ENCODE measurements at regions not wholly inside any gene's neighbourhood (a gene's known extent, or its start where the extent isn't known, plus 50 kb on each side); places are given as distances from the start of the nearest gene placed in this dataset.
"Not testable (repeated sequence)": the region's sequence is repeated elsewhere in the genome, so short reads cannot be mapped to it uniquely, and the experiment has no call there.

GRCh38 chr4:118477826-118478225, 125.0 kb upstream of the PRSS12 start:
- H3K4me1 ChIP-seq (ENCODE audit: insufficient read depth, low read length); H3K27ac ChIP-seq (ENCODE audit: low read depth, low read length); H3K4me1 Mint-ChIP-seq; DNase-seq; H3K27me3 Mint-ChIP-seq; H3K27me3 ChIP-seq (ENCODE audit: insufficient read depth, low read length, poor library complexity, severe bottlenecking); H3K9me3 ChIP-seq (ENCODE audit: low read length); H3K36me3 Mint-ChIP-seq; H3K9me3 Mint-ChIP-seq; H3K4me3 Mint-ChIP-seq; H3K27ac Mint-ChIP-seq; H3K36me3 ChIP-seq (ENCODE audit: insufficient read depth, low read length); POLR2A ChIA-PET; H3K4me3 ChIP-seq (ENCODE audit: low read length); CTCF ChIA-PET: not testable (repeated sequence)

GRCh38 chr4:118485801-118486314, 133.1 kb upstream of the PRSS12 start:
- H3K4me3 ChIP-seq (ENCODE audit: low read length); H3K27me3 Mint-ChIP-seq; H3K4me3 Mint-ChIP-seq; H3K4me1 ChIP-seq (ENCODE audit: insufficient read depth, low read length); H3K27me3 ChIP-seq (ENCODE audit: insufficient read depth, low read length, poor library complexity, severe bottlenecking); DNase-seq; H3K27ac Mint-ChIP-seq; POLR2A ChIA-PET; CTCF ChIA-PET; H3K36me3 Mint-ChIP-seq; H3K36me3 ChIP-seq (ENCODE audit: insufficient read depth, low read length); H3K9me3 ChIP-seq (ENCODE audit: low read length); H3K27ac ChIP-seq (ENCODE audit: low read depth, low read length); H3K9me3 Mint-ChIP-seq; H3K4me1 Mint-ChIP-seq: not testable (repeated sequence)

DNA sequence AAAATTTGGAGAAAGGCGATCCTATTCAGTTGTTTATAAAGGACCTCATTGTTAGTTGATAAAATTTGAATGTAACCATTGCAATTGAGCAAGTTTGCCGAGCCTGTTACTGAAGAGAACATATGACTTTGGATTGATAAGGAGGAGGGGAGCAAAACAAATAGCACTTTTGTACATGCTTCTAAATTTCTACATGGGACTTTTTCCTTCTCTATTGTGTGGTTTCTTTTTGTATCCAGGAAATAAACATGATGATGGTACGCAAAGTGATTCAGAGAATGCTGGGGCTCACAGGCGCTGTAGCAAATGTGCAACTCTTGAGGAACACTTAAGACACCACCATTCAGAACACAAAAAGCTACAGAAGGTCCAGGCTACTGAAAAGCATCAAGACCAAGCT, 140.2 kb upstream of the PRSS12 start:
- H3K4me1 ChIP-seq (ENCODE audit: insufficient read depth, low read length); H3K27me3 ChIP-seq (ENCODE audit: insufficient read depth, low read length, poor library complexity, severe bottlenecking); H3K4me1 Mint-ChIP-seq; H3K9me3 ChIP-seq (ENCODE audit: low read length); H3K4me3 ChIP-seq (ENCODE audit: low read length); CTCF ChIA-PET; H3K27ac ChIP-seq (ENCODE audit: low read depth, low read length); H3K4me3 Mint-ChIP-seq; H3K9me3 Mint-ChIP-seq; H3K27ac Mint-ChIP-seq; H3K36me3 Mint-ChIP-seq; H3K36me3 ChIP-seq (ENCODE audit: insufficient read depth, low read length); POLR2A ChIA-PET; DNase-seq: not testable (repeated sequence)
- peaks cover 0 to 27% of the 10 kb centered on the region in 2 donors for H3K27me3 Mint-ChIP-seq

DNA sequence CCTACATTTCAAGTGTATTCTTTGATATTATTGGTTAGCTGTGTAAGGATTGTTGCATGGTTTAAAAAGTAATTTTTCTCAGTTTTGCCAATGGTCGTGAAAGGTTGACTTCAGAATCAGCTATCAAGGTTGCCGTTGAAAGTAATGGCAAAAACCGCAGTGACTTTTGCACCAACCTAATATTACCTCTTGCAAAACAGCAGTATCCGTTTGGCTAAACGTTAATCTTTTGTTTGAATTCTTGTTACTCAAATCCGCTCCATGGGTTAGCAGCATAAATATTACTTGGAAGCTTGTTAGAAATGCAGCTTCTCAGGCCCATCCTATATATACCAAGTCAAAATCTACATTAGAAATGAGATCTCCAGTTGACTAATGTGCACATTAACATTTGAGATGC, 141.6 kb upstream of the PRSS12 start:
- H3K4me3 Mint-ChIP-seq; H3K36me3 Mint-ChIP-seq; POLR2A ChIA-PET; H3K27ac Mint-ChIP-seq; H3K4me3 ChIP-seq (ENCODE audit: low read length); DNase-seq; H3K27me3 ChIP-seq (ENCODE audit: insufficient read depth, low read length, poor library complexity, severe bottlenecking); H3K4me1 Mint-ChIP-seq; H3K9me3 ChIP-seq (ENCODE audit: low read length); CTCF ChIA-PET; H3K4me1 ChIP-seq (ENCODE audit: insufficient read depth, low read length); H3K36me3 ChIP-seq (ENCODE audit: insufficient read depth, low read length); H3K27ac ChIP-seq (ENCODE audit: low read depth, low read length); H3K9me3 Mint-ChIP-seq: not testable (repeated sequence)
- peaks cover 0 to 22% of the 10 kb centered on the region in 2 donors for H3K27me3 Mint-ChIP-seq

GRCh38 chr4:118502967-118503366, 150.2 kb upstream of the PRSS12 start:
- H3K36me3 Mint-ChIP-seq, H3K27ac Mint-ChIP-seq, DNase-seq: not testable (repeated sequence)

GRCh38 chr4:118504927-118505326, 152.1 kb upstream of the PRSS12 start:
- H3K9me3 ChIP-seq (ENCODE audit: low read length); H3K9me3 Mint-ChIP-seq; H3K4me1 ChIP-seq (ENCODE audit: insufficient read depth, low read length); H3K27ac ChIP-seq (ENCODE audit: low read depth, low read length); H3K4me3 ChIP-seq (ENCODE audit: low read length); H3K27ac Mint-ChIP-seq; H3K36me3 ChIP-seq (ENCODE audit: insufficient read depth, low read length); CTCF ChIA-PET; POLR2A ChIA-PET; H3K4me3 Mint-ChIP-seq; H3K36me3 Mint-ChIP-seq; DNase-seq; H3K4me1 Mint-ChIP-seq; H3K27me3 ChIP-seq (ENCODE audit: insufficient read depth, low read length, poor library complexity, severe bottlenecking); H3K27me3 Mint-ChIP-seq: not testable (repeated sequence)

More at GRCh38 chr4:118502967-118503366, 150.2 kb upstream of the PRSS12 start:
- H3K9me3 ChIP-seq (ENCODE audit: low read length); H3K27ac ChIP-seq (ENCODE audit: low read depth, low read length); H3K36me3 ChIP-seq (ENCODE audit: insufficient read depth, low read length); H3K4me1 Mint-ChIP-seq; H3K4me3 ChIP-seq (ENCODE audit: low read length); H3K4me1 ChIP-seq (ENCODE audit: insufficient read depth, low read length); H3K27me3 ChIP-seq (ENCODE audit: insufficient read depth, low read length, poor library complexity, severe bottlenecking); H3K27me3 Mint-ChIP-seq; H3K9me3 Mint-ChIP-seq; H3K4me3 Mint-ChIP-seq; POLR2A ChIA-PET; CTCF ChIA-PET: not testable (repeated sequence)

GRCh38 chr4:118505491-118505890, 152.7 kb upstream of the PRSS12 start:
- H3K27me3 ChIP-seq (ENCODE audit: insufficient read depth, low read length, poor library complexity, severe bottlenecking); POLR2A ChIA-PET; H3K27ac ChIP-seq (ENCODE audit: low read depth, low read length); H3K9me3 ChIP-seq (ENCODE audit: low read length); H3K36me3 ChIP-seq (ENCODE audit: insufficient read depth, low read length); H3K36me3 Mint-ChIP-seq; H3K4me1 Mint-ChIP-seq; H3K27me3 Mint-ChIP-seq; H3K9me3 Mint-ChIP-seq; H3K4me1 ChIP-seq (ENCODE audit: insufficient read depth, low read length); DNase-seq; H3K4me3 ChIP-seq (ENCODE audit: low read length); H3K27ac Mint-ChIP-seq; CTCF ChIA-PET; H3K4me3 Mint-ChIP-seq: not testable (repeated sequence)

DNA sequence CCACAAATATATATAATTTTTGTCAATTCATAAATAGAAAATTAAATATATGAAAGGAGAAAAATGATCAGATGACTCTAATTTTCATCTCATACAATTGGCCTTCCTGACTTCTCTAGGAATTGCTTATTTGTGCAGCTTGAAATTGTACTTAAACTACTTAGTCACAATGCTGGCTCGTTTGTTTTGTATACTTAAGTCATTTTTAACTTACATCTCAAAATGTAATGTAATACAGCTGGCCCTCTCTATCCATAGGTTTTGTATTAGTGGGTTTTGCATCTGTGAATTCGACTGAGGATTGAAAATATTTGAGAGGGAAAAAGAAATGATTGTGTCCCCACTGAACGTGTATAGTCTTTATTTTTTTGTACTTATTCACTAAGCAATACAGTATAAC, 160.1 kb upstream of the PRSS12 start:
- H3K9me3 ChIP-seq (ENCODE audit: low read length); H3K36me3 Mint-ChIP-seq; H3K4me3 Mint-ChIP-seq; DNase-seq; H3K27me3 ChIP-seq (ENCODE audit: insufficient read depth, low read length, poor library complexity, severe bottlenecking); H3K4me1 ChIP-seq (ENCODE audit: insufficient read depth, low read length); H3K36me3 ChIP-seq (ENCODE audit: insufficient read depth, low read length); CTCF ChIA-PET; H3K4me3 ChIP-seq (ENCODE audit: low read length); POLR2A ChIA-PET; H3K4me1 Mint-ChIP-seq; H3K9me3 Mint-ChIP-seq; H3K27ac Mint-ChIP-seq; H3K27ac ChIP-seq (ENCODE audit: low read depth, low read length); H3K27me3 Mint-ChIP-seq: not testable (repeated sequence)

DNA sequence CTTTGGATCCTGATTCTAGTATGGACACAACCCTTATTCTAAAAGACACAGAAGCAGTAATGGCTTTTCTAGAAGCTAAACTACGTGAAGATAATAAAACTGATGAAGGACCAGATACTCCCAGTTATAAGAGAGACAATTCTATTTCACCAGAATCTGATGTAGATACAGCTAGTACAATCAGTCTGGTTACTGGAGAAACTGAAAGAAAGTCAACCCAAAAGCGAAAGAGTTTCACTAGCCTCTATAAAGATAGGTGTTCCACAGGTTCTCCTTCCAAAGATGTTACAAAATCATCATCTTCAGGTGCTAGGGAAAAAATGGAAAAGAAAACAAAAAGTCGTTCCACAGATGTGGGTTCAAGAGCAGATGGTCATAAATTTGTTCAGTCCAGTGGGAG, 161.5 kb upstream of the PRSS12 start:
- H3K4me3 Mint-ChIP-seq; H3K9me3 ChIP-seq (ENCODE audit: low read length); H3K27ac ChIP-seq (ENCODE audit: low read depth, low read length); H3K27ac Mint-ChIP-seq; POLR2A ChIA-PET; H3K27me3 ChIP-seq (ENCODE audit: insufficient read depth, low read length, poor library complexity, severe bottlenecking); H3K4me1 Mint-ChIP-seq; H3K4me1 ChIP-seq (ENCODE audit: insufficient read depth, low read length); H3K9me3 Mint-ChIP-seq; H3K36me3 Mint-ChIP-seq; H3K36me3 ChIP-seq (ENCODE audit: insufficient read depth, low read length); H3K27me3 Mint-ChIP-seq; H3K4me3 ChIP-seq (ENCODE audit: low read length); DNase-seq; CTCF ChIA-PET: not testable (repeated sequence)
